Vagina (tissue), 2 donors: ENCODE measurements at regions not wholly inside any gene's neighbourhood (a gene's known extent, or its start where the extent isn't known, plus 50 kb on each side); places are given as distances from the start of the nearest gene placed in this dataset.

ENCODE experiments used
- DNase-seq, 2 donors: peaks; one replicate each; pipeline ENCODE4 v3.0.0-alpha.2; 2017; ENCODE audit errors: extremely low spot score in 2 of 2
- H3K27ac ChIP-seq: fragments of 200-600 bp; sonication (generic); one replicate; pipeline ENCODE4 v1.5.1; 2019
- H3K27me3 ChIP-seq: fragments of 200-600 bp; sonication (generic); one replicate; pipeline ENCODE4 v1.5.1; 2019
- H3K36me3 ChIP-seq, 2 donors: fragments of 200-600 bp; sonication (generic); one replicate each; pipeline ENCODE4 v1.5.1; 2017 to 2019
- H3K4me1 ChIP-seq: fragments of 200-600 bp; sonication (generic); one replicate; pipeline ENCODE4 v1.5.1; 2019
- H3K4me3 ChIP-seq, 2 donors: fragments of 200-600 bp; sonication (generic); 1 replicate in 1 of 2; 2 replicates in 1 of 2; pipeline ENCODE4 v1.5.1; 2016 to 2019
- H3K9me3 ChIP-seq: fragments of 200-600 bp; sonication (generic); one replicate; pipeline ENCODE4 v1.5.1; 2019
- POLR2A ChIP-seq, 2 donors: fragments of 450-650 bp; IDR thresholded peaks; one replicate each; pipeline ENCODE4 v1.6.1; 2017; ENCODE audit warnings: antibody characterized with exemption in 2 of 2, mild to moderate bottlenecking in 2 of 2, moderate library complexity in 2 of 2
- POLR2AphosphoS5 ChIP-seq, 2 donors: sonication (generic); formaldehyde crosslinking; IDR thresholded peaks; one replicate each; pipeline ENCODE4 v1.9.0; 2017; ENCODE audit warnings: antibody characterized with exemption in 2 of 2, mild to moderate bottlenecking in 2 of 2, low read depth in 1 of 2; ENCODE audit not compliant: insufficient read depth in 1 of 2
- intact Hi-C: fragments of 100-400 bp; cut with DNase I; formaldehyde crosslinking; loops from one replicate; pipeline ENCODE4 v1.15.1; 2023
- TF ChIP-seq, protein P1 (sequence below), 3 experiments: fragments of 450-650 bp in 2 of 3; fragments of 200-600 bp in 1 of 3; sonication (generic) in 1 of 3; IDR thresholded peaks; one replicate each; pipeline ENCODE4 v1.5.1; 2017 to 2019; ENCODE audit warnings: antibody characterized with exemption in 3 of 3, mild to moderate bottlenecking in 2 of 3, moderate library complexity in 2 of 3

DNA sequence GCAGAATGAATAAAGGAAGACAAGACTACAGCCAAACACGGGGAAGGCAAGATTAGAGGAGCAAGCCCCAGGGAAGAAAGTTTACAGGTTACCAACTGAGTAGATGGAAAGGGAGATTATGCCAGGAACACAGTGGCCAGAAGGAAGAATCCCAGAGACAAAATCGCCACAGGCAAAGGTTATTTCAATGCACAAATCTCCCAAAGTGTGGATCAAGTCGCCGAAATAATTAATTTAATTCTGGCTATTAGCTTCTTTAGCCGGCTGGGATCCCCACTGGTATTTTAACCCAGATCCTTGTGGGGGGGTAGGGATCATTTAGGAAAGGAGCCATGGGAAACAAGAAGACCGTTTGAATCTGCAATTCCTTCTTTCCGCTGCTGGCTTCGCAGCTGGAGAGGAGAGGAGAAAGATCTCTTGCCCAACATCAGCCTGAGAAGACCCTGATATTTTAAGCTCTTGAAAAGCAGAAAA, 171.0 kb downstream of the DHX15 start:
- no peaks in the 10 kb centered on the region for H3K9me3 ChIP-seq
- intact Hi-C loops = no loop called here

DNA sequence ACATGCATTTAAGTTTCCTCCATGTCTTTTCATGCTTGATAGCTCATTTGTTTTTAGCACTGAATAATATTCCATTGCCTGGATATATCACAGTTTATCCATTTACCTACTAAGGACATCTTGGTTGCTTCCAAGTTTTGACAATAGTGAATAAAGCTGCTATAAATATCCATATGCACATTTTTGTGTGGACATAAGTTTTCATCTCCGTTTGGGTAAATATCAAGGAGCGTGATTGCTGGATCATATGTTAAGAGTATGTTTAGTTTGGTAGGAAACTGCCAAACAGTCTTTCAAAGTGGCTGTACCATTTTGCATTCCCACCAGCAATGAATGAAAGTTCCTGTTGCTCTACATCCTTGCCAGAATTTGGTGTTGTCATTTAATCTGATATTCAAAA, 172.5 kb downstream of the DHX15 start:
- no peaks in the 10 kb centered on the region for H3K27me3 ChIP-seq
- H3K27ac ChIP-seq = no peak overlapping the region

More for the DNA sequence above, 171.0 kb downstream of the DHX15 start:
- no peak for DNase-seq
- H3K4me3 ChIP-seq = no peak overlapping the region
- no peaks in the 10 kb centered on the region for H3K27me3 ChIP-seq
- H3K27ac ChIP-seq = no peak overlapping the region
- no peaks in the 10 kb centered on the region for H3K4me1 ChIP-seq
- H3K36me3 ChIP-seq = no peaks in the 10 kb centered on the region
- TF ChIP-seq POLR2AphosphoS5 (IDR thresholded peaks at IDR 0.05; ENCODE audit: insufficient read depth in 1 of 2, low read depth in 1 of 2) = no peak
- TF ChIP-seq POLR2A (IDR thresholded peaks at IDR 0.05) = no peak
- TF ChIP-seq, protein P1, sequence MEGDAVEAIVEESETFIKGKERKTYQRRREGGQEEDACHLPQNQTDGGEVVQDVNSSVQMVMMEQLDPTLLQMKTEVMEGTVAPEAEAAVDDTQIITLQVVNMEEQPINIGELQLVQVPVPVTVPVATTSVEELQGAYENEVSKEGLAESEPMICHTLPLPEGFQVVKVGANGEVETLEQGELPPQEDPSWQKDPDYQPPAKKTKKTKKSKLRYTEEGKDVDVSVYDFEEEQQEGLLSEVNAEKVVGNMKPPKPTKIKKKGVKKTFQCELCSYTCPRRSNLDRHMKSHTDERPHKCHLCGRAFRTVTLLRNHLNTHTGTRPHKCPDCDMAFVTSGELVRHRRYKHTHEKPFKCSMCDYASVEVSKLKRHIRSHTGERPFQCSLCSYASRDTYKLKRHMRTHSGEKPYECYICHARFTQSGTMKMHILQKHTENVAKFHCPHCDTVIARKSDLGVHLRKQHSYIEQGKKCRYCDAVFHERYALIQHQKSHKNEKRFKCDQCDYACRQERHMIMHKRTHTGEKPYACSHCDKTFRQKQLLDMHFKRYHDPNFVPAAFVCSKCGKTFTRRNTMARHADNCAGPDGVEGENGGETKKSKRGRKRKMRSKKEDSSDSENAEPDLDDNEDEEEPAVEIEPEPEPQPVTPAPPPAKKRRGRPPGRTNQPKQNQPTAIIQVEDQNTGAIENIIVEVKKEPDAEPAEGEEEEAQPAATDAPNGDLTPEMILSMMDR (IDR thresholded peaks at IDR 0.05) = no peak

DNA sequence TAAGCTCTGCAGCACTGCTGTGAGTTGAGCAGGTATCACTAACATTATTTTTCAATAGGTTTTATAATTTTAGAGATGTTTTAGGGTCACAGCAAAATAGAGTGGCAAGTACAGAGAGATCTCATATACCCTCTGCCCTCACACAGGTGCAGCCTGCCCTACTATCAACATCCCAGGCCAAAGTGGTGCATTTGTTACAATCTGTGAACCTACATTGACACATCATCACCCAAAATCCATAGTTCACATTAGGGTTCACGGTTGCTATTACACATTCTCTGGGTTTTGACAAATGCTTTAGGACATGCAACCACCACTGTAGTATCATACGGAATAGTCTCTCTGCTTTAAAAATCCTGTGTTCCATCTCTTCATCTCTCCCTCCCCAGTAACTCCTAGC, 173.1 kb downstream of the DHX15 start:
- Histone ChIP-seq H3K36me3 (no peaks in the 10 kb centered on the region), H3K9me3 (no peaks in the 10 kb centered on the region), H3K27me3 (no peaks in the 10 kb centered on the region), H3K27ac (no peak overlapping the region), H3K4me3 (no peak overlapping the region), H3K4me1 (no peaks in the 10 kb centered on the region)
- TF ChIP-seq POLR2A (IDR thresholded peaks at IDR 0.05) = no peak
- TF ChIP-seq, protein P1 (IDR thresholded peaks at IDR 0.05) = no peak
- no peak for TF ChIP-seq POLR2AphosphoS5 (IDR thresholded peaks at IDR 0.05; ENCODE audit: insufficient read depth in 1 of 2, low read depth in 1 of 2)
- no peak for DNase-seq
- intact Hi-C loops = no loop called here

More for the DNA sequence above, 172.5 kb downstream of the DHX15 start:
- no peak for DNase-seq
- no peaks in the 10 kb centered on the region for H3K9me3 ChIP-seq
- intact Hi-C loops = no loop called here
- H3K36me3 ChIP-seq = no peaks in the 10 kb centered on the region
- H3K4me3 ChIP-seq = no peak overlapping the region
- no peaks in the 10 kb centered on the region for H3K4me1 ChIP-seq
- TF ChIP-seq POLR2AphosphoS5 (IDR thresholded peaks at IDR 0.05; ENCODE audit: insufficient read depth in 1 of 2, low read depth in 1 of 2) = no peak
- TF ChIP-seq, protein P1 (IDR thresholded peaks at IDR 0.05) = no peak
- TF ChIP-seq POLR2A (IDR thresholded peaks at IDR 0.05) = no peak

- no peaks in the 10 kb centered on the region for H3K4me1 ChIP-seq
Measured at GRCh38 chr4:24408640-24409039, 175.7 kb downstream of the DHX15 start.

DNA sequence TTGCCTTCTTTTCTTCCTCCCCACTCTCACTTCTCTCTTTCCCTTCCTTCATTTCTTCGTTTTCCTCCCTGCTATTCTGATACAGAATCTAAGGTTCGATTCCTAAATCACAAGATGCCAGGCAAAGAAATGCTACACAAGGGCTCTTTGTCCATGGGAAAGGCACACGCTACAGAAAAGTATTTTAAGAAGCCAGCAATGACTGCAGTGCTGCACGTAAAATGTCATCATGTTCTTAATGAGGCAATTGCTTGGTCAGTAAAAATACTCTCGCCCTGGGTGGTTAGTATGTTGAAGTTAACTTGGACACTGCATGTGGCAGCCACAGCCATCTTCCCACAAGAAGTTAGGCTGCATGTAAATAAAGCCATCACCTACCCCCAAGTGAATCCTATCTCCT, 178.4 kb downstream of the DHX15 start:
- H3K36me3 ChIP-seq = no peaks in the 10 kb centered on the region
- no peaks in the 10 kb centered on the region for H3K4me1 ChIP-seq
- intact Hi-C loops = no loop called here
- DNase-seq = no peak
- no peak overlapping the region for H3K27ac ChIP-seq
- no peaks in the 10 kb centered on the region for H3K27me3 ChIP-seq
- H3K9me3 ChIP-seq = no peaks in the 10 kb centered on the region
- no peak overlapping the region for H3K4me3 ChIP-seq
- TF ChIP-seq POLR2A (IDR thresholded peaks at IDR 0.05) (no peak), POLR2AphosphoS5 (IDR thresholded peaks at IDR 0.05; ENCODE audit: insufficient read depth in 1 of 2, low read depth in 1 of 2) (no peak)
- TF ChIP-seq, protein P1 (IDR thresholded peaks at IDR 0.05) = no peak

More at GRCh38 chr4:24408640-24409039, 175.7 kb downstream of the DHX15 start:
- Histone ChIP-seq H3K4me3 (no peak overlapping the region), H3K27ac (no peak overlapping the region), H3K9me3 (no peaks in the 10 kb centered on the region), H3K27me3 (no peaks in the 10 kb centered on the region), H3K36me3 (no peaks in the 10 kb centered on the region)
- intact Hi-C loops = no loop called here
- DNase-seq = no peak
- TF ChIP-seq, protein P1 (IDR thresholded peaks at IDR 0.05) = no peak
- TF ChIP-seq POLR2A (IDR thresholded peaks at IDR 0.05) = no peak
- TF ChIP-seq POLR2AphosphoS5 (IDR thresholded peaks at IDR 0.05; ENCODE audit: insufficient read depth in 1 of 2, low read depth in 1 of 2) = no peak
